WTC11 (cell line): ENCODE measurements at regions not wholly inside any gene's neighbourhood (a gene's known extent, or its start where the extent isn't known, plus 50 kb on each side); places are given as distances from the start of the nearest gene placed in this dataset.

ENCODE experiments used
- ATAC-seq: fragments of 200-7000 bp; cut with Tn5 transposase; 2 replicates; pipeline ENCODE4 v1.10.0; 2021; ENCODE audit warnings: mild to moderate bottlenecking, moderate library complexity
- CTCF ChIA-PET: fragments of 300-600 bp; sonication (Branson Sonifier 250); formaldehyde crosslinking; loops from one replicate; lab custom pipeline; 2021; ENCODE audit warnings: antibody characterized with exemption; lab: Charles Lee
- POLR2A ChIA-PET: fragments of 350-600 bp; sonication (Branson Sonifier 250); formaldehyde crosslinking; loops from one replicate; lab custom pipeline; 2021; ENCODE audit warnings: antibody characterized with exemption; lab: Charles Lee
- DNase-seq: peaks from one replicate; pipeline ENCODE4 v3.0.0; 2021; ENCODE audit warnings: low spot score
- H3K27ac Mint-ChIP-seq: 2 replicates; pipeline ENCODE4 v1.8.0; 2021; ENCODE audit warnings: mixed read lengths
- H3K27me3 Mint-ChIP-seq: 2 replicates; pipeline ENCODE4 v1.8.0; 2021; ENCODE audit warnings: low read depth, mild to moderate bottlenecking, moderate library complexity, mixed read lengths
- H3K36me3 Mint-ChIP-seq: 2 replicates; pipeline ENCODE4 v1.8.0; 2021; ENCODE audit warnings: mixed read lengths
- H3K4me1 Mint-ChIP-seq: 2 replicates; pipeline ENCODE4 v1.8.0; 2022; ENCODE audit warnings: mixed read lengths
- H3K4me3 Mint-ChIP-seq: 2 replicates; pipeline ENCODE4 v1.8.0; 2021; ENCODE audit warnings: mild to moderate bottlenecking, moderate library complexity, mixed read lengths
- H3K9me3 Mint-ChIP-seq: 2 replicates; pipeline ENCODE4 v1.8.0; 2021; ENCODE audit warnings: mixed read lengths
- ATF1 ChIP-seq: sonication (generic); formaldehyde crosslinking; IDR thresholded peaks from 2 replicates; pipeline ENCODE4 v1.8.1; 2023; ENCODE audit warnings: mild to moderate bottlenecking, moderate library complexity, missing genetic modification reagents
- CREM ChIP-seq: sonication (generic); formaldehyde crosslinking; IDR thresholded peaks from 2 replicates; pipeline ENCODE4 v1.8.1; 2022; ENCODE audit warnings: mild to moderate bottlenecking, missing genetic modification reagents, moderate library complexity
- GABPB1 ChIP-seq: sonication (generic); formaldehyde crosslinking; IDR thresholded peaks from 2 replicates; pipeline ENCODE4 v1.8.1; 2023; ENCODE audit warnings: mild to moderate bottlenecking, missing genetic modification reagents
- GTF2I ChIP-seq: fragments of 250-450 bp; sonication (Bioruptor Pico); conservative IDR thresholded peaks from 2 replicates; pipeline ENCODE4 v1.4.0; 2021; ENCODE audit warnings: mild to moderate bottlenecking
- NFE2L1 ChIP-seq: sonication (generic); formaldehyde crosslinking; IDR thresholded peaks from 2 replicates; pipeline ENCODE4 v1.8.1; 2023; ENCODE audit warnings: missing genetic modification reagents
- NR3C1 ChIP-seq: sonication (generic); formaldehyde crosslinking; conservative IDR thresholded peaks from 2 replicates; pipeline ENCODE4 v1.8.1; 2023; ENCODE audit warnings: low read depth, mild to moderate bottlenecking, missing genetic modification reagents
- RELA ChIP-seq: sonication (generic); formaldehyde crosslinking; IDR thresholded peaks from 2 replicates; pipeline ENCODE4 v1.8.1; 2022; ENCODE audit warnings: missing genetic modification reagents, mild to moderate bottlenecking, borderline replicate concordance
- RORB ChIP-seq: fragments of 250-450 bp; sonication (Bioruptor Pico); IDR thresholded peaks from 2 replicates; pipeline ENCODE4 v1.9.0; 2021; ENCODE audit warnings: mild to moderate bottlenecking
- SMAD3 ChIP-seq: sonication (generic); formaldehyde crosslinking; IDR thresholded peaks from 2 replicates; pipeline ENCODE4 v1.8.0; 2022; ENCODE audit warnings: missing genetic modification reagents, mild to moderate bottlenecking, borderline replicate concordance
- ZNF281 ChIP-seq: sonication (generic); formaldehyde crosslinking; IDR thresholded peaks from 2 replicates; pipeline ENCODE4 v1.8.0; 2023; ENCODE audit warnings: mild to moderate bottlenecking, missing genetic modification reagents
- ZNF317 ChIP-seq: sonication (generic); formaldehyde crosslinking; IDR thresholded peaks from 2 replicates; pipeline ENCODE4 v1.8.1; 2023; ENCODE audit warnings: low read depth, mild to moderate bottlenecking, moderate library complexity, missing genetic modification reagents, borderline replicate concordance
- ZNF396 ChIP-seq: fragments of 250-450 bp; sonication (Bioruptor Pico); IDR thresholded peaks from 2 replicates; pipeline ENCODE4 v1.8.0; 2021; ENCODE audit warnings: mild to moderate bottlenecking, moderate library complexity, borderline replicate concordance
- ZNF671 ChIP-seq: fragments of 250-450 bp; sonication (Bioruptor Pico); IDR thresholded peaks from 2 replicates; pipeline ENCODE4 v1.8.0; 2021; ENCODE audit warnings: mild to moderate bottlenecking
- TF ChIP-seq, protein P1 (sequence below): fragments of 250-450 bp; sonication (Bioruptor Pico); conservative IDR thresholded peaks from 2 replicates; pipeline ENCODE4 v1.9.0; 2021; ENCODE audit warnings: mild to moderate bottlenecking
- TF ChIP-seq, protein P2 (sequence below): fragments of 250-450 bp; sonication (Bioruptor Pico); IDR thresholded peaks from 2 replicates; pipeline ENCODE4 v2.1.2; 2022; ENCODE audit warnings: mild to moderate bottlenecking, moderate library complexity
- TF ChIP-seq, protein P3 (sequence below): fragments of 200-600 bp; IDR thresholded peaks from 2 replicates; pipeline ENCODE4 v1.8.0; 2022; ENCODE audit warnings: antibody characterized with exemption
- TF ChIP-seq, protein P4 (sequence below): sonication (generic); formaldehyde crosslinking; IDR thresholded peaks from 2 replicates; pipeline ENCODE4 v1.8.0; 2022; ENCODE audit warnings: mild to moderate bottlenecking, missing genetic modification reagents
- TF ChIP-seq, protein P5 (sequence below): sonication (generic); formaldehyde crosslinking; IDR thresholded peaks from 2 replicates; pipeline ENCODE4 v1.8.0; 2022; ENCODE audit warnings: mild to moderate bottlenecking, missing genetic modification reagents

DNA sequence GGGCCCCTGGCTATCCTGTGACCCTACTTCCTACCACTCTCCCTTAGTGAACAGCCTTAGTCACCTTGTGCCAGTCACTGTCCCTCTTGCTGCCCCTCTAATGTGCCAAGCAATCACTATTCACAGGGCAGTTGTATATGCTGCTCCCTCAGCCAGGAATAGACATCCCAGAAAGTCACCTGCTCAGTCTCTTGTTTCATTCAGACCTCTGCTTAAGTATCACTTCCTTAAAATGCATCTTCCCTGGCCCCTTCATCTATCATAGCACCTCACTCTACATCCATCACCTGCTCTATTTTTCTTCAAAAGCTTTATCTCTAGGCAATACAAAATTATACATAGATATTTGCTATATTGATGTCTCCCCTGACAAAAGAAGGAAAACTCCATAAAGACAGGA, 328.4 kb upstream of the NFE2L3 start:
- TF ChIP-seq ZNF281, result no peak
- TF ChIP-seq ZNF317 (CRISPR knock-in tag), result no peak
- TF ChIP-seq GTF2I (CRISPR knock-in tag), result no peak
- no peak for TF ChIP-seq ATF1 (CRISPR knock-in tag)
- no peak for TF ChIP-seq NR3C1
- no peak for TF ChIP-seq RORB (CRISPR knock-in tag)
- no peak for TF ChIP-seq RELA (CRISPR knock-in tag)
- no peak for TF ChIP-seq ZNF396
- TF ChIP-seq GABPB1 (CRISPR knock-in tag), result no peak
- TF ChIP-seq, protein P1, sequence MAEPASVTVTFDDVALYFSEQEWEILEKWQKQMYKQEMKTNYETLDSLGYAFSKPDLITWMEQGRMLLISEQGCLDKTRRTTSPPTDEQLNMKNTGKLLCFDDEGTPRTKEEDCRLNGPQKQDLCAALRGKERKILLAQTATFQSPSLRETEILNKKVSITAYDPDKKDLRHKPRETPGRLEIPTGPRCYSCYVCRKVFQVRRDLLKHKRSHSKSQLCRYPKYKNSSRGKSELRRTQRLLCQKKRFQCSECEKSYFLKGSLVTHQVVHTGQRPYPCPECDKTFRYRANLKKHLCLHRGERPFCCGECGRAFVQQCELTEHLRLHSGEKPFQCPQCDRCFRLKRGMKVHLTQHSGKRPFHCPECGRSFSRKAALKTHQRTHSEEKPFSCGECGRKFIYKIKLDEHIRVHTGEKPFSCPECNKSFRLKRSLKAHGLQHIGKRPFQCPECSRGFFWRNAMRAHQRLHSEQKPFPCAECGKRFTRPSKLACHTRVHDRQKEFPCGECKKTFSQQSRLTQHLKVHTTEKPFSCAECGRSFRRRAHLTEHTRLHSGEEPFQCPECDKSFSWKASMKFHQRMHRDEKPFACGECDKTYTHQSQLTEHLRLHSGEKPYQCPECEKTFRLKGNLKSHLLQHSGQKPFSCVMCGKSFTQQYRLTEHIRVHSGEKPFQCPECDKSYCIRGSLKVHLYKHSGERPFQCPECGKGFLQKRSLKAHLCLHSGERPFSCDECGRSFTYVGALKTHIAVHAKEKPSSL, result no peak
- no peak for TF ChIP-seq CREM (CRISPR knock-in tag)
- no peak for TF ChIP-seq ZNF671 (CRISPR knock-in tag)
- Mint-ChIP-seq H3K4me3 (no peak overlapping the region), H3K9me3 (peaks cover 5% of the 10 kb centered on the region), H3K36me3 (no peaks in the 10 kb centered on the region), H3K27ac (no peak overlapping the region), H3K4me1 (peaks cover 17% of the 10 kb centered on the region), H3K27me3 (no peaks in the 10 kb centered on the region)
- no peak for ATAC-seq
- no peak for DNase-seq
- CTCF ChIA-PET, result no interaction called here
- POLR2A ChIA-PET, result no interaction called here

DNA sequence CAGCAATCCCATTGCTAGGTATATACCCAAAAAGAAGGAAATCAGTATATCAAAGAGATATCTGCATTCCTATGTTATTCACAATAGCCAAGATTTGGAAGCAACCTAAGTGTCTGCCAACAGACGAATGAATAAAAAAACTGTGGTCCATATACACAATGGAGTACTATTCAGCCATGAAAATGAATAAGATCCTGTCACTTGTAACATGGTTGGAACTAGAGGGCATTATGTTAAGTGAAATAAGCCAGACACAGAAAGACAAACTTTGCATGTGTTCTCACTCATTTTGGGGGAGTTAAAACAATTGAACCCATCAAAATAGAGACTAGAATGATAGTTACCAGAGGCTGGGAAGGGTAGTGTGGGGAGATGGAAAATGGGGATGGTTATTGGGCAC, 323.5 kb upstream of the NFE2L3 start:
- POLR2A ChIA-PET, result no interaction called here
- Mint-ChIP-seq H3K4me1 (peaks cover 45% of the 10 kb centered on the region), H3K27ac (no peak overlapping the region), H3K27me3 (no peaks in the 10 kb centered on the region), H3K9me3 (peaks cover 6% of the 10 kb centered on the region), H3K4me3 (no peak overlapping the region), H3K36me3 (no peaks in the 10 kb centered on the region)
- CTCF ChIA-PET, result no interaction called here
- no peak for ATAC-seq
- TF ChIP-seq ZNF671 (CRISPR knock-in tag) (no peak), NFE2L1 (CRISPR knock-in tag) (no peak), GTF2I (CRISPR knock-in tag) (no peak), SMAD3 (CRISPR knock-in tag) (no peak)
- TF ChIP-seq, protein P2, sequence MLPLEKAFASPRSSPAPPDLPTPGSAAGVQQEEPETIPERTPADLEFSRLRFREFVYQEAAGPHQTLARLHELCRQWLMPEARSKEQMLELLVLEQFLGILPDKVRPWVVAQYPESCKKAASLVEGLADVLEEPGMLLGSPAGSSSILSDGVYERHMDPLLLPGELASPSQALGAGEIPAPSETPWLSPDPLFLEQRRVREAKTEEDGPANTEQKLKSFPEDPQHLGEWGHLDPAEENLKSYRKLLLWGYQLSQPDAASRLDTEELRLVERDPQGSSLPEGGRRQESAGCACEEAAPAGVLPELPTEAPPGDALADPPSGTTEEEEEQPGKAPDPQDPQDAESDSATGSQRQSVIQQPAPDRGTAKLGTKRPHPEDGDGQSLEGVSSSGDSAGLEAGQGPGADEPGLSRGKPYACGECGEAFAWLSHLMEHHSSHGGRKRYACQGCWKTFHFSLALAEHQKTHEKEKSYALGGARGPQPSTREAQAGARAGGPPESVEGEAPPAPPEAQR, result no peak
- TF ChIP-seq, protein P3, sequence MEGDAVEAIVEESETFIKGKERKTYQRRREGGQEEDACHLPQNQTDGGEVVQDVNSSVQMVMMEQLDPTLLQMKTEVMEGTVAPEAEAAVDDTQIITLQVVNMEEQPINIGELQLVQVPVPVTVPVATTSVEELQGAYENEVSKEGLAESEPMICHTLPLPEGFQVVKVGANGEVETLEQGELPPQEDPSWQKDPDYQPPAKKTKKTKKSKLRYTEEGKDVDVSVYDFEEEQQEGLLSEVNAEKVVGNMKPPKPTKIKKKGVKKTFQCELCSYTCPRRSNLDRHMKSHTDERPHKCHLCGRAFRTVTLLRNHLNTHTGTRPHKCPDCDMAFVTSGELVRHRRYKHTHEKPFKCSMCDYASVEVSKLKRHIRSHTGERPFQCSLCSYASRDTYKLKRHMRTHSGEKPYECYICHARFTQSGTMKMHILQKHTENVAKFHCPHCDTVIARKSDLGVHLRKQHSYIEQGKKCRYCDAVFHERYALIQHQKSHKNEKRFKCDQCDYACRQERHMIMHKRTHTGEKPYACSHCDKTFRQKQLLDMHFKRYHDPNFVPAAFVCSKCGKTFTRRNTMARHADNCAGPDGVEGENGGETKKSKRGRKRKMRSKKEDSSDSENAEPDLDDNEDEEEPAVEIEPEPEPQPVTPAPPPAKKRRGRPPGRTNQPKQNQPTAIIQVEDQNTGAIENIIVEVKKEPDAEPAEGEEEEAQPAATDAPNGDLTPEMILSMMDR, result no peak
- TF ChIP-seq, protein P1, result no peak
- TF ChIP-seq, protein P4, sequence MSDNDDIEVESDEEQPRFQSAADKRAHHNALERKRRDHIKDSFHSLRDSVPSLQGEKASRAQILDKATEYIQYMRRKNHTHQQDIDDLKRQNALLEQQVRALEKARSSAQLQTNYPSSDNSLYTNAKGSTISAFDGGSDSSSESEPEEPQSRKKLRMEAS (CRISPR knock-in tag), result no peak
- TF ChIP-seq, protein P5, sequence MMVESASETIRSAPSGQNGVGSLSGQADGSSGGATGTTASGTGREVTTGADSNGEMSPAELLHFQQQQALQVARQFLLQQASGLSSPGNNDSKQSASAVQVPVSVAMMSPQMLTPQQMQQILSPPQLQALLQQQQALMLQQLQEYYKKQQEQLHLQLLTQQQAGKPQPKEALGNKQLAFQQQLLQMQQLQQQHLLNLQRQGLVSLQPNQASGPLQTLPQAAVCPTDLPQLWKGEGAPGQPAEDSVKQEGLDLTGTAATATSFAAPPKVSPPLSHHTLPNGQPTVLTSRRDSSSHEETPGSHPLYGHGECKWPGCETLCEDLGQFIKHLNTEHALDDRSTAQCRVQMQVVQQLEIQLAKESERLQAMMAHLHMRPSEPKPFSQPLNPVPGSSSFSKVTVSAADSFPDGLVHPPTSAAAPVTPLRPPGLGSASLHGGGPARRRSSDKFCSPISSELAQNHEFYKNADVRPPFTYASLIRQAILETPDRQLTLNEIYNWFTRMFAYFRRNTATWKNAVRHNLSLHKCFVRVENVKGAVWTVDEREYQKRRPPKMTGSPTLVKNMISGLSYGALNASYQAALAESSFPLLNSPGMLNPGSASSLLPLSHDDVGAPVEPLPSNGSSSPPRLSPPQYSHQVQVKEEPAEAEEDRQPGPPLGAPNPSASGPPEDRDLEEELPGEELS, result no peak
- no peak for DNase-seq
